ENCODE measurements at regions not wholly inside any gene's neighbourhood (a gene's known extent, or its start where the extent isn't known, plus 50 kb on each side); places are given as distances from the start of the nearest gene placed in this dataset.

DNA sequence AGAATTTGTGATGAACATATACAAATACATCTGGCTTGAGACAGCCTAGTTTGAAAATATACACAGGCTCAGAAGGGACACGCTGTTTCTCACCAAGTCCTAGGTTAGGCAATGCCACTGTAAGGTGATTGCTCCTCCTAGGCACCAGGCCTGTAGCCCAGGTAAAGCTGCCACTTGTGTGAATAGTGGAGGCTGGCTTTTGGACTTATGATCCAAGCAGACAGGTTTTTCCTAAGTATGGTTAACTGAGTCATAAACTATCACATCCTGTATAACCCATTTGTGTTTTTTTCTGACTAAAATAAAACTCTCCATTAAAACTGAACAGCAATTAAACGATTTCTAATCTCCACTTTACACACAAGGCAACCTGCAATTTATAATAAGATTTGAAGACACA, 81.0 kb downstream of the SEMA4F start:
- Mint-ChIP-seq H3K27ac (no peak overlapping the region), H3K4me1 (peaks cover 7% of the 10 kb centered on the region), H3K4me3 (no peak overlapping the region), H3K9me3 (peaks cover 14% of the 10 kb centered on the region), H3K36me3 (peaks cover 3% of the 10 kb centered on the region), H3K27me3 (peaks cover 8% of the 10 kb centered on the region)
- no peak for DNase-seq

DNA sequence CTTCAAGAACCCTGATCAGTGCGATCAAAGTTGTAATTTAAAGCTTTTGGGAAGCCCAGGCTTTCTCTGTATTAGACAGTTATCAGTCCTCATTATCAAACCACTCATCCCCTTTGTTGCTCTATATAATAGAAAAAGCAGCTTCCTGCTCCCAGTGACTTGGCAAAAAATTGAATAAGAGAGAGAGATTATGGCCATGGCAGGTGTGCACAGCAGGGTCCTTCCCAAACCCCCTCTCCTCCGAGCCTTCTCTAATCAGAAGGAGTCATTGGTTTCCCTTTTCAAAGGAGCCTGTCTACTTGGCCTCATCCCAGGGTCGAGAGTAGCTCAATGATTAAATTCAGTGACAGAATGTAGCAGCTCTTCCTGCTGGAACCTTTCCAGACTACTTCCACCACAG, 81.5 kb downstream of the SEMA4F start:
- no peak for DNase-seq
- Mint-ChIP-seq H3K27me3 (peaks cover 8% of the 10 kb centered on the region), H3K36me3 (peaks cover 3% of the 10 kb centered on the region), H3K4me3 (no peak overlapping the region), H3K4me1 (peaks cover 7% of the 10 kb centered on the region), H3K9me3 (peaks cover 9% of the 10 kb centered on the region), H3K27ac (no peak overlapping the region)

DNA sequence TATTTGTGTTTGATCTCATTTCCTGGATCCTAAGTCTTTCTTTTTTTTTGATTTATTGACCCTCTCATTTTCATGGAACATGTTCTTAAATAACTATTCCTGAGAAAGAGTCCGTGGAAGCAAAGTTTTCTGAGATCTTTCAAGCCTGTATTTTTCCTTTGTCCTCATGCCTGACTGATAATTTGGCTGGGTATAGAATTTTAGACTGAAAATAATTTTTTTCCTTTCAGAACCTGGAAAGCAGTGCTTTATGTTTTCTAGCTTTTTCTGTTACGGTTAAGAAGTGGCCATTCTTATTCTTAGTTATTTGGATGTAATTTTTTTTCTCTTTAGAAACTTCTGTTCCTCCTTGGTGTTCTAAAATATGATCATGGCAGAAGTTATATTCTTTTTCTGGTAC, 82.5 kb downstream of the SEMA4F start:
- Mint-ChIP-seq H3K27me3 (peaks cover 4% of the 10 kb centered on the region), H3K27ac (no peak overlapping the region), H3K36me3 (peaks cover 3% of the 10 kb centered on the region), H3K4me1 (peaks cover 7% of the 10 kb centered on the region), H3K4me3 (no peak overlapping the region), H3K9me3 (peaks cover 9% of the 10 kb centered on the region)
- no peak for DNase-seq

DNA sequence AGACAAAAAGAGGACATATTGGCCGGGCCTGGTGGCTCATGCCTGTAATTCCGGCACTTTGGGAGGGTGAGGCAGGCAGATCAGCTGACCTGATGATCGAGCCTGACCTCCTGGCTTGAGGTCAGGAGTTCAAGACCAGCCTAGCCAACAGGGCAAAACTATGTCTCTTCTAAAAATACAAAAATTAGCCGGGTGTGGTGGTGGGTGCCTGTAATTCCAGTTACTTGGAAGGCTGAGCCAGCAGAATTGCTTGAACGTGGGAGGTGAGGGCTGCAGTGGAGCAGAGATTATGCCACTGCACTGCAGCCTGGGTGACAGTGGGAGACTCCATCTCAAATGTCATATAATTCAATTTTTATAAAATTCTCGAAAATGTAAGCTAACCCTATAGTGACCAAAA, 84.5 kb downstream of the SEMA4F start:
- no peak for DNase-seq
- H3K27ac Mint-ChIP-seq, result no peak overlapping the region
- H3K36me3 Mint-ChIP-seq, result peaks cover 3% of the 10 kb centered on the region
- H3K4me1 Mint-ChIP-seq, result peaks cover 7% of the 10 kb centered on the region
- peaks cover 4% of the 10 kb centered on the region for H3K27me3 Mint-ChIP-seq
- H3K4me3 Mint-ChIP-seq, result no peak overlapping the region
- H3K9me3 Mint-ChIP-seq, result peaks cover 9% of the 10 kb centered on the region

DNA sequence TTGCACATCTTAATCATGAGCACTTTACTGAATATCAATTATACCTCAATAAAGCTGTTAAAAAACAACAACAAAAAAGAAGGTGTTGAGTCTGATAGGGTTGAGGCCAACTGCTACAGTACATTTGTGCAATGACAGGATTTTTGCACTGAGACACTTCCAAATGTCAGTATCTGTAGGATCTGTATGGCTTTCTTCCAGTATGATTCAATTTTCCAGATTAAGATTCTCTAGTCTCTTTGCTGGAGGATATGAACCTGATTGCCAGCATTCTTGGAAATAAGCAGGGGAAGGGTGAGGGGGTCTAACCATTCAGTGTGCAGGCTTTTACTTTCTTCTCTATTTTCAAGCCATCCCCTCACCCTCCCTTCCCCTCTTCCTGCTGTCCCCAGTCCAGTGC, 85.1 kb downstream of the SEMA4F start:
- peaks cover 3% of the 10 kb centered on the region for H3K36me3 Mint-ChIP-seq
- H3K4me3 Mint-ChIP-seq, result no peak overlapping the region
- peaks cover 4% of the 10 kb centered on the region for H3K27me3 Mint-ChIP-seq
- H3K27ac Mint-ChIP-seq, result no peak overlapping the region
- peaks cover 9% of the 10 kb centered on the region for H3K9me3 Mint-ChIP-seq
- peaks cover 7% of the 10 kb centered on the region for H3K4me1 Mint-ChIP-seq
- no peak for DNase-seq

DNA sequence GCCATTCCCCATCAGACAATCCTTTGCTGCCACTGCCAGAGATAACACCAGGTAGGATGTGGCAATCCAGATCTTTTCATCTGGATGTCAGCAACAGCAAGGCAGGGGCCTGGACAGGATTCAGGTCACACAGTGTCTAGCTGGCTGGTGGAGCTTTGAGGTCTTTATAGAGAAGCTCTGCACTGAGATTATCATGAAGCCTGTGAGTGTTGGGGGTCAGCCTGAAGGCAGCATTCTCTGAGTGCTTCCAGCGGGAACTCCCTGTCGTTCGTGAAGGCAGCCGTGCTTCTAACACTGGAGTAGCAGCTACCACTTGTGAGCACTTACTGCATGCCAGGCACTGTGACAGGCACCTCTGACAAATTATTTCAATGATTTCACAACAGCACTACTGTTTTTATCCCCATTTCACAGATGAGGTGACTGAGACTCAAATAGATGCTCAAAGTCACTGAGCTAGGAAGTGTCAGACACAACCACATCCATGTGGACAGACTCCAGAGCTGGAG, 85.7 kb downstream of the SEMA4F start:
- Mint-ChIP-seq H3K36me3 (peaks cover 3% of the 10 kb centered on the region), H3K4me3 (no peak overlapping the region), H3K27me3 (peaks cover 4% of the 10 kb centered on the region), H3K9me3 (peaks cover 9% of the 10 kb centered on the region), H3K4me1 (peaks cover 7% of the 10 kb centered on the region), H3K27ac (no peak overlapping the region)
- no peak for DNase-seq

DNA sequence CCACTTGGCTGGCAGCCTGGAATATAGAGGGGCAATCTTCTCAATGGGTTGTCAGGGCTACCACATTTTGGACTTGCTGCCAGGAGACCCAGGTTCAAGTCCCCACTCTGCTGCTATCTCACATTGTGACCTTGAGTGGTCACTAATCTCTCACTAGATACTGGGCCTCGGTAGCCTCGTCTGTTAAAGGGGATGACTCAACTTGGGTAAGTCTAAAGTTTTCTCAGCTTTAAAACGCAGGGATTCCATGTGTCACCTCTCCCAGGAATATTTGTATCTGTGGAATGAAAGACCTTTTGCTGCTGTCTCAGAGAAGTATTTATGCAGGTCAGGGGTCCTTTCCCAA, 86.3 kb downstream of the SEMA4F start:
- Mint-ChIP-seq H3K36me3 (peaks cover 3% of the 10 kb centered on the region), H3K27me3 (peaks cover 4% of the 10 kb centered on the region), H3K9me3 (peaks cover 9% of the 10 kb centered on the region), H3K4me1 (peaks cover 4% of the 10 kb centered on the region), H3K4me3 (no peak overlapping the region), H3K27ac (no peak overlapping the region)
- no peak for DNase-seq

DNA sequence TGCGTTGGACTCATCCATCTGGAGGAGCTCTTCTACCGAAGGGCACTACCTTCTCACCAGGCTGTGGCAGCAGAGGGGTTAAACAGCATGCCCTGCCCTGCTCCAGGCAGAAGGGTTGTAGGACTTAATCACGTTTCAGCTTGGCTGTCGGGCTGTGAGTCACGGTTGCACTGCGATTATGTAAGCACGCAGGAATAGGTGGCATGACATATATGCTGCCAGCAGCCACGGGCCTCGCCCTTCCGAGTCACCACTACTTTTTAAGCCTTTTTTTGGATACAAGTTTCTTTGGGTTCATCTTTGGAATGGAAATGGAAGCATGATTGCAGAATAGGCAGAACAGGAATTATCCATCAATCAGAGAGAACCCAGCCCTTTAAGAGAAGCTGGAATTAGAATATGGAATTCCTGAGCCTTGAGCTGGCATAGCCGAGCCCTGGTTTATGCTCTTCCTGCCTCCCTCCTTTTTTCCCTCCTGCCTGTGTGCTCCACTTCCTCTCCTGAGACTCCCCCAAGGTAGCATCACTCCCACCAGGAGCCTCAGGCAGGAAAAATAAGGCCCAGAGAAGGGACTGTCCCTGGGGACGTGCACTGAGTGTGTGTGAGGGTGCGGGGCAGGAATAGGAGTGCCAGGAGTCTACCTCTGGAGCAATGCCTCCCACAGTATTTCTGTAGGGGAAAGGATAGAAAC, 86.8 kb downstream of the SEMA4F start:
- no peaks in the 10 kb centered on the region for H3K4me1 Mint-ChIP-seq
- H3K27me3 Mint-ChIP-seq, result peaks cover 4% of the 10 kb centered on the region
- peaks cover 9% of the 10 kb centered on the region for H3K9me3 Mint-ChIP-seq
- H3K4me3 Mint-ChIP-seq, result no peak overlapping the region
- H3K36me3 Mint-ChIP-seq, result peaks cover 3% of the 10 kb centered on the region
- no peak overlapping the region for H3K27ac Mint-ChIP-seq
- no peak for DNase-seq

DNA sequence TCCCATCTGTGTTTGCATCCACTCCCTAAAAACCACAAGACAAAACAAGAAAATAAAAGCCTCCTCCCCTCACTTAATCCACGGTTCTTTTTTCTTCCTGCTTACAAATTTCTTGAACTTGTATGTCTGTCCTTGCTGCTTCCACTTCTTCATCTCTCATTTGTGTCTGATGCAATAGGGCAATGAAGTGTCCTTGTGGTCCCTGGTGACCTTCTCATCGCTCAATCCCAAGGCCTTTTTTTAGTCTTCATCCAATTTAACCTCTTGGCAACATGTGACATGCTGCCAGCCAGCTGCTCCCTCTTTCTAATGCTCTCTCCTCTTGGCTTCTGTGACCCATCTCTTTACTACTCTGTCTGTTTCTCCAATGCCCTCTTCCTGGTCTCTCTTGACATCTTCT, 87.6 kb downstream of the SEMA4F start:
- peaks cover 6% of the 10 kb centered on the region for H3K9me3 Mint-ChIP-seq

DNA sequence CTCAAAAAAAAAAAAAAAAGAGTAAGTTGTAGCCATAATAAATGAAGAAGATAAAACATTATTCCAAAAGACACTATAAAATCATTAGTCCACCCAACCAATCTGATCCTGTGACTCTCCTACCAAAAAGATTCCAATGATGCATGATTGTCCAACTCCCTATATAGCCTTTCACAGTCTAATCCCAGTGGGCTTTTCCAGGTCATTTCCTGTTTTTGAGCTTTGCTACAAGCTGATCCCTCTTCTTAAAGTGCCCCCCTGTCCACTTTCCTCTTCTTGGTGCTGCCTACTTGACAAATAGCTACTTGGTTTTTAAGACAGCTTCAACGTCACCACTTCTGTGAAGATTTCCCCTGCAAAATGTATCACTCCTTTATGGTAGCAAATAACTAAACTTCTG, 88.4 kb downstream of the SEMA4F start:
- Mint-ChIP-seq H3K27ac (no peak overlapping the region), H3K27me3 (no peaks in the 10 kb centered on the region), H3K4me1 (no peaks in the 10 kb centered on the region), H3K4me3 (no peak overlapping the region), H3K36me3 (no peaks in the 10 kb centered on the region), H3K9me3 (no peaks in the 10 kb centered on the region)
- DNase-seq, result no peak

More for the DNA sequence above, 87.6 kb downstream of the SEMA4F start:
- Mint-ChIP-seq H3K27me3 (peaks cover 4% of the 10 kb centered on the region), H3K4me3 (no peak overlapping the region), H3K27ac (no peak overlapping the region), H3K36me3 (no peaks in the 10 kb centered on the region), H3K4me1 (no peaks in the 10 kb centered on the region)
- no peak for DNase-seq

DNA sequence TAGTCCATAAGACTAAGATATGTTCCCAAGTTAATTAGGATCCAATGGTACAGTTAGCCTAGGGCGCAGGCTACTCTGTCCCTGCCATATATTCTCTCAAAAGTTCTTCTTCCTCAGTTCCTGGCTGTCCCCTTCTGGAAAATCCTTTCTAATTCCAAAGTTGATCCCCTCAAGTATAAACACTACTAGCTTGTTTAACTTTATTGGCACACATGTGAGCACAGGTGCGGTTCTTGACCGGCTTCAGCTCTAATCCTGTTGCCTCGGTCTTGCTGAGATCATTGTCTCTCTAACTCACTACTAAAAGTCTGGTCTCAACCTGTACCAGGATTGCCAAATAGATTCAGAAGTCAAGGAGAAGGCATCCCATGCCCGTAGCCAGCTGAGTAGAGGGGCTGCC, 89.0 kb downstream of the SEMA4F start:
- no peak for DNase-seq
- H3K27me3 Mint-ChIP-seq, result no peaks in the 10 kb centered on the region
- no peaks in the 10 kb centered on the region for H3K9me3 Mint-ChIP-seq
- no peak overlapping the region for H3K4me3 Mint-ChIP-seq
- H3K27ac Mint-ChIP-seq, result no peak overlapping the region
- no peaks in the 10 kb centered on the region for H3K36me3 Mint-ChIP-seq
- H3K4me1 Mint-ChIP-seq, result no peaks in the 10 kb centered on the region

DNA sequence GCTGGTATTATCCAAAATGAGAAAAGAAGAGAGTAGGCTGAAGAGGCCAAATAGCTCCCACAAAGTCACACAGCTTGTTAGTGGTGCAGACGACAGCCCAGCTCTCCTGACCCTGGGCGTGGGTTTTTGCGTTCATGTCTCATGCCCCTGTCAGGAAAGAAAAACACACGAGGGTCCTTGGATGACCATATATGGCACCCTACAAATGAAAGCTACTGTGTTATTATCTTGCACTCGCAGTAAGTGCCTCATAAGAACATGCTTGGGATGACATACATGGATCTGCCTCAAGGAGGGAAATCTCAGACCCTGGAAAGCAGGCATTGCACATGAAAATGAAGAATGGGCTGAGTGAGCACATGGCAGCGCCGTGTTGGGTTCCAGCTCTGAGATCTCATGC, 89.7 kb downstream of the SEMA4F start:
- no peaks in the 10 kb centered on the region for H3K36me3 Mint-ChIP-seq
- no peaks in the 10 kb centered on the region for H3K9me3 Mint-ChIP-seq
- DNase-seq, result no peak
- no peak overlapping the region for H3K27ac Mint-ChIP-seq
- no peaks in the 10 kb centered on the region for H3K4me1 Mint-ChIP-seq
- H3K4me3 Mint-ChIP-seq, result no peak overlapping the region
- no peaks in the 10 kb centered on the region for H3K27me3 Mint-ChIP-seq

DNA sequence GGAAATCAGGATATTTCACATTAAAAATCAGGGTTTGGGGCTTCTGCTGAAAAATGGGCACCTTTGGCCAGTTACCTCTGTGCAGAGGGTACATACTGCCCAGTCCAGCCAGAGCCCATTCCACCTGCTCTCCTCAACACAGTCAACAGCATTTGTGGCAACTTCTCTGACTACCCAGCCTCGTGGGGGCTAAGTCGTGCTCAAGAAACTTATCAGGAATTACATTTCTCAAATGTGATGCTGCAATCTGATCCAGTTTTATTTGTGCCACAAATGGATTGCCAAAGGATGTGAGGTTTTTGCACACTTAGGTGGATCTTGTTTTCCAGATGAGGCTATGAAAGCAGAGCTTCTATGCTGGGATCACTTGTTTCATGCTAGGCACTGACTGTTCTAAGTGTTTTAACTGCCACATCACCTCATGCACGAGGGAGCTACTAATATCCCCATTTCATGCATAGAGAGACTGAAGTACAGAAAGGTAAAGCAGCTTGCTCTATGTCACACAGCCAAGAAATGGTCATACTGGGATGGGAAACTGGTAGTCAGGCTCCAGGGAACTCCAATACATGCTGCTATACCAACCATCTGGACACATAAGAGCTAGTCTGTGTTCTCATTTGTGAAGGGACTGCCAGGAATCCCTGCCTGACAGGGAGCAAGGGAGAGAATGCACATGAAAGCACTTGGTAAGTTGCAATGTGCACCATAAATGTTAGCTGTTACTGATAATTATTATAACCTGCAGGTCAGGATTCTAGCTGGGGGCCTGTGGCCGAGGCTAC, 89.0 kb upstream of the HK2 start:
- no peaks in the 10 kb centered on the region for H3K27me3 Mint-ChIP-seq

DNA sequence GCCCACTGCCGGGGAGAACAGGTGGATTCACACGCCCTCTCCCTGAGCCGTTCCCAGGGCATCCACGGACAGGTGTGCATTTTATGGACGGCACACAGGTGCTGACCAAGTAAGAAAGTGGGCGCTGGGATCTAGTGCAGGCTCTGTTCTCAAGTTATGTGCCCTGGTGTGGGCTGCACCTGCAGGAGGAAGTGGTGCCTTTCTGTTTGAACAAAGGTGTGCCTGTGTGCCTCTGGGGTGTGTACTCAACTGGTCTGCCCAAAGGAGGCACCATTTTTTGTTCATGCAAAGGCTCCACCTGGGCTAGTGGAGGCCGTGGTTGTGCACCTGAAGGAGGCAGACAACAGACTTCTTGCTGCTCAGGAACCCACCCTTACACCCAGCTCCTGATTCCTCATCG, 88.2 kb upstream of the HK2 start:
- H3K4me1 Mint-ChIP-seq, result no peaks in the 10 kb centered on the region
- DNase-seq, result no peak
- no peaks in the 10 kb centered on the region for H3K9me3 Mint-ChIP-seq
- no peaks in the 10 kb centered on the region for H3K27me3 Mint-ChIP-seq
- H3K4me3 Mint-ChIP-seq, result no peak overlapping the region
- no peaks in the 10 kb centered on the region for H3K36me3 Mint-ChIP-seq
- H3K27ac Mint-ChIP-seq, result no peak overlapping the region

More for the DNA sequence above, 89.0 kb upstream of the HK2 start:
- no peak overlapping the region for H3K4me3 Mint-ChIP-seq
- no peaks in the 10 kb centered on the region for H3K4me1 Mint-ChIP-seq
- H3K27ac Mint-ChIP-seq, result no peak overlapping the region
- DNase-seq, result no peak
- H3K9me3 Mint-ChIP-seq, result no peaks in the 10 kb centered on the region
- H3K36me3 Mint-ChIP-seq, result no peaks in the 10 kb centered on the region

DNA sequence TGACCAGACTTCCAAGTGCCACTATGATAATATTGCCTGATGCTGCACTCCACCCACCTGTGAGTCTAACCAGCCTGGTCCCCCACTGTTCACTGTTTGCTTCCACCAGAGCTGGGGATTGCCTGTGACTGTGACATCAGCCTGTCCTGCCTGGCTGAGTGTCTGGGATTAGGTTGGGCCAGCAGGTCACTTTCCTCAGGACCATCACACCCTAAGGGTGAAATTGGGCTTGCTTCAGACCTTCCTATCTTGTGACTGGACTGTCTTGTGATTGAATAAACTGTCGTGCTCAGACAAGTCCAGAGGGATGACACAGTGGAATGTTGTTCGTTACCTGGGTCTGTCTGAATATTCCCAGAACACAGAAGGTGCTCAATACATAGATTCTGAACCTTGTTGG, 87.4 kb upstream of the HK2 start:
- Mint-ChIP-seq H3K4me1 (no peaks in the 10 kb centered on the region), H3K27me3 (no peaks in the 10 kb centered on the region), H3K36me3 (no peaks in the 10 kb centered on the region), H3K9me3 (no peaks in the 10 kb centered on the region), H3K4me3 (no peak overlapping the region), H3K27ac (no peak overlapping the region)
- DNase-seq, result no peak

Data from activated naive CD8-positive, alpha-beta T cell treated with anti-CD3 and anti-CD28 coated beads for 36 hours (primary cell).